HUES64 (cell line): ENCODE measurements at regions not wholly inside any gene's neighbourhood (a gene's known extent, or its start where the extent isn't known, plus 50 kb on each side); places are given as distances from the start of the nearest gene placed in this dataset.

ENCODE experiments used
- H3K27ac ChIP-seq: 2 replicates; pipeline ENCODE4 v1.7.0; 2013; ENCODE audit warnings: low read depth, low read length, inconsistent platforms
- H3K27me3 ChIP-seq: 2 replicates; pipeline ENCODE4 v1.6.1; 2013; ENCODE audit warnings: mild to moderate bottlenecking, low read length; ENCODE audit not compliant: insufficient read depth
- H3K36me3 ChIP-seq: 2 replicates; pipeline ENCODE4 v1.6.1; 2013; ENCODE audit warnings: mild to moderate bottlenecking, low read length; ENCODE audit not compliant: insufficient read depth
- H3K4me1 ChIP-seq: 2 replicates; pipeline ENCODE4 v1.6.1; 2013; ENCODE audit warnings: mild to moderate bottlenecking, low read length, moderate library complexity; ENCODE audit not compliant: insufficient read depth
- H3K4me3 ChIP-seq: 2 replicates; pipeline ENCODE4 v1.5.1; 2013; ENCODE audit warnings: mild to moderate bottlenecking, low read length, moderate library complexity
- H3K9ac ChIP-seq: 2 replicates; pipeline ENCODE4 v1.6.1; 2013; ENCODE audit warnings: mild to moderate bottlenecking, low read depth, low read length
- H3K9me3 ChIP-seq: 2 replicates; pipeline ENCODE4 v1.6.1; 2013; ENCODE audit warnings: low read depth, low read length; ENCODE audit not compliant: insufficient read depth
- WGBS: fragments of 150-250, 120-280 bp; methylation state at CpG from one replicate; pipeline ENCODE4 v1.1.7; 2013; ENCODE audit warnings: missing lambda C conversion rate; 5-methylcytosine and 5-hydroxymethylcytosine counted together

- 97% methylated on average over 1 of the region's 1 CpG for WGBS
- H3K36me3 ChIP-seq = no peaks in the 10 kb centered on the region
- H3K9me3 ChIP-seq = no peaks in the 10 kb centered on the region
- H3K27me3 ChIP-seq = no peaks in the 10 kb centered on the region
- no peaks in the 10 kb centered on the region for H3K4me1 ChIP-seq
- no peak overlapping the region for H3K4me3 ChIP-seq
- no peak overlapping the region for H3K27ac ChIP-seq
- no peak overlapping the region for H3K9ac ChIP-seq
These were observed 335.0 kb downstream of the BCL11B start for GRCh38 chr14:98937021-98937420.

- H3K9ac ChIP-seq = no peak overlapping the region
- no peaks in the 10 kb centered on the region for H3K36me3 ChIP-seq
- 98% methylated on average over 6 of the region's 6 CpGs for WGBS
- no peaks in the 10 kb centered on the region for H3K9me3 ChIP-seq
- no peak overlapping the region for H3K27ac ChIP-seq
- no peaks in the 10 kb centered on the region for H3K27me3 ChIP-seq
- H3K4me1 ChIP-seq = no peaks in the 10 kb centered on the region
- no peak overlapping the region for H3K4me3 ChIP-seq
These were observed 334.1 kb downstream of the BCL11B start for GRCh38 chr14:98937712-98938505.

- no peak overlapping the region for H3K4me3 ChIP-seq
- H3K9me3 ChIP-seq = no peaks in the 10 kb centered on the region
- H3K27me3 ChIP-seq = no peaks in the 10 kb centered on the region
- no peaks in the 10 kb centered on the region for H3K36me3 ChIP-seq
- H3K27ac ChIP-seq = no peak overlapping the region
- H3K4me1 ChIP-seq = no peaks in the 10 kb centered on the region
- H3K9ac ChIP-seq = no peak overlapping the region
- 97% methylated on average over 5 of the region's 5 CpGs for WGBS
These were observed 331.1 kb downstream of the BCL11B start for GRCh38 chr14:98940693-98941437.

DNA sequence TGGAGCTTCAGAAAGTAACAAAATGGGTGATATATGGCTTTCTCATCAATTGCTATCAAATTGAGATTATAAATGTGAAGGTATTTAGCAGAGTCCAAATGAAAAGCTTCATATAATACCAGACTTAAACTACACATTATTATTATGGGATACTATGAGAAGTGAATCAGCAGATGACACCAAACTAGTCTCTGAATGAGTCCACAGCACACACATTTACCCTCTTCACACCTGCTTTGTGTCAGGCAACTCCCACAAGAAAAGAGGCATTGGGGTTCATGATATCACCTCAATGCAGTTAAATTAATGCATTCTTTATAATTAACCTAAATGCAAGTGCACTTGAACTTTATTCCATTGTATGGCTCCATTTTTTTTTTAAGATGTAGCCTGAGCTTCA is 330.5 kb downstream of the BCL11B start:
- Histone ChIP-seq H3K4me3 (no peak overlapping the region), H3K36me3 (no peaks in the 10 kb centered on the region), H3K9me3 (no peaks in the 10 kb centered on the region), H3K4me1 (no peaks in the 10 kb centered on the region), H3K27me3 (no peaks in the 10 kb centered on the region), H3K9ac (no peak overlapping the region), H3K27ac (no peak overlapping the region)

- H3K4me3 ChIP-seq = no peak overlapping the region
- H3K4me1 ChIP-seq = 0 out of 2 replicates have a peak, but pooled peaks cover 4% of the 10 kb centered on the region
- H3K27me3 ChIP-seq = no peaks in the 10 kb centered on the region
- no peak overlapping the region for H3K27ac ChIP-seq
- H3K9me3 ChIP-seq = no peaks in the 10 kb centered on the region
- WGBS = 96% methylated on average over 6 of the region's 6 CpGs
- H3K36me3 ChIP-seq = no peaks in the 10 kb centered on the region
- no peak overlapping the region for H3K9ac ChIP-seq
These were observed 328.1 kb downstream of the BCL11B start for GRCh38 chr14:98943907-98944306.

- no peaks in the 10 kb centered on the region for H3K9me3 ChIP-seq
- H3K27me3 ChIP-seq = no peaks in the 10 kb centered on the region
- H3K4me1 ChIP-seq = 0 out of 2 replicates have a peak, but pooled peaks cover 9% of the 10 kb centered on the region
- no peaks in the 10 kb centered on the region for H3K36me3 ChIP-seq
- H3K4me3 ChIP-seq = no peak overlapping the region
- 98% methylated on average over 3 of the region's 5 CpGs for WGBS
- H3K9ac ChIP-seq = no peak overlapping the region
- H3K27ac ChIP-seq = no peak overlapping the region
These were observed 327.0 kb downstream of the BCL11B start for GRCh38 chr14:98944989-98945388.

DNA sequence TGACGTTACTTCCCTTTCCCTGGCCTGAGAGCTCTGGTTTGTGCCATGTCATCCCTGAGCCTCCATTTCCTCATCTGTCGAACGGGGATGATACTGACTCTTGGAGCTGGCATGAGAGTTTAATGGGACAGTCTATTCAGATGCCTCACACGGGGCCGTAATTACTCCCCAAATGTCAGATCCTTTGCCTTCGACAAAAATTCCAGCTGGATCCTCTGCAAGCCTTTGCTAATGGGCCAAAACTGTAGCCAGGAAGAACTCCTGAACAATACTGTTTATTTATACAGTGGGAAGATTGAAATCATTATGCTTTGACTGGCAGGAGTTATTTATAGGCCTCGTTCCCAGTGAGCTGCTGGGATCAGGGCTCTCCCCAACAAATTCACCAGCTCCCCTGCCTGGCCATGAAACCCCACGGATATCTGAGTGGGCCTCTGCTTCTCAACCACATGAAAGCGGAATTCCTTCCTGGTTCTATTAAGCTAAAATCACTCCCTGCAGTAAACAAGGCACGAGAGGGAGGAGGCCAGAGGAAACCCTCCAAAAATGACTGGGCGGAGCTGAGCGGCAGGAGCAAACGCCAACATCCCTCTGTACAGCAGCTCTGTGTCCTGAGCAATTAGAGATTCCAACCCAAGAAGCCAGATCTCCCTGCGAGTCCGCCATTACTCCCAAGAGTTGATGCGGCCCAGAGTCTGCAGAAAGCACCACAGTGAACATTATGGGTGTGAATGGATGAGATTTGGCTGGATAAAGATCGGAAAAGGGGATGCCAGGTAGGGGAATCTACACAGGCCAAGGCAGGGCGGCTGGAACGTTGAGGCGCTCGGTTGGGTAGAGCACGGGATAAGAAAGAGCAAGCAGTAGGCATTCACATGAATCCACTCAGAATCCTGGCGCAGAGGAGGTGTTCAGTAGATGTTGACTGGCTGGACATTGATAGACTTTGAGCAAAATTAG is 326.1 kb downstream of the BCL11B start:
- WGBS = 93% methylated on average over 23 of the region's 23 CpGs
- no peaks in the 10 kb centered on the region for H3K9me3 ChIP-seq
- 0 out of 2 replicates have a peak, but pooled peaks cover 9% of the 10 kb centered on the region for H3K4me1 ChIP-seq
- H3K36me3 ChIP-seq = no peaks in the 10 kb centered on the region
- no peak overlapping the region for H3K4me3 ChIP-seq
- no peak overlapping the region for H3K9ac ChIP-seq
- H3K27ac ChIP-seq = no peak overlapping the region
- H3K27me3 ChIP-seq = no peaks in the 10 kb centered on the region

DNA sequence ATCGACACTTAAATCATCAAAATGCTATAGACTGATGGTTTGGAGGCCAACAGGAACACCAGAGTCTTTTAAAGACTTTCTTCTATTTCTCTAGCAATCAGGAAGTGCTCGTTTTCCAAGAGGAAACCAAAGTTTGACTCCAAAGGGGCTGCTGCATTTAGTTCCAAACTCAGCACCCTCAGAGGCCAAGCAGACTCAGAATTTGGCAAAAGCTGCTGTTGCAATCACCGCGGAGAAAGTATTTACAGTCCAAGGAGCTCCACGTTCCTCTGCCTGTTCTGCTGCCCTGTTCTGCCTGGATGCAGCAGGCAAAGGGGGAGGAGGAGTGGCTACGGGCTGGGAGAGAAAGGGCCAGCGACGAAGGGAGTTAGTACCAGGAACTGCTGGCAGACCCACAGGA is 325.1 kb downstream of the BCL11B start:
- H3K36me3 ChIP-seq = no peaks in the 10 kb centered on the region
- no peaks in the 10 kb centered on the region for H3K9me3 ChIP-seq
- H3K9ac ChIP-seq = no peak overlapping the region
- no peak overlapping the region for H3K27ac ChIP-seq
- H3K4me3 ChIP-seq = no peak overlapping the region
- H3K4me1 ChIP-seq = 0 out of 2 replicates have a peak, but pooled peaks cover 9% of the 10 kb centered on the region
- no peaks in the 10 kb centered on the region for H3K27me3 ChIP-seq
- 69% methylated on average over 8 of the region's 8 CpGs for WGBS

GRCh38 chr14:98947911-98948595 is 323.9 kb downstream of the BCL11B start:
- Histone ChIP-seq H3K9ac (no peak overlapping the region), H3K27me3 (no peaks in the 10 kb centered on the region), H3K4me3 (no peak overlapping the region), H3K27ac (no peak overlapping the region), H3K9me3 (no peaks in the 10 kb centered on the region), H3K36me3 (no peaks in the 10 kb centered on the region), H3K4me1 (0 out of 2 replicates have a peak, but pooled peaks cover 9% of the 10 kb centered on the region)
- 94% methylated on average over 8 of the region's 8 CpGs for WGBS

DNA sequence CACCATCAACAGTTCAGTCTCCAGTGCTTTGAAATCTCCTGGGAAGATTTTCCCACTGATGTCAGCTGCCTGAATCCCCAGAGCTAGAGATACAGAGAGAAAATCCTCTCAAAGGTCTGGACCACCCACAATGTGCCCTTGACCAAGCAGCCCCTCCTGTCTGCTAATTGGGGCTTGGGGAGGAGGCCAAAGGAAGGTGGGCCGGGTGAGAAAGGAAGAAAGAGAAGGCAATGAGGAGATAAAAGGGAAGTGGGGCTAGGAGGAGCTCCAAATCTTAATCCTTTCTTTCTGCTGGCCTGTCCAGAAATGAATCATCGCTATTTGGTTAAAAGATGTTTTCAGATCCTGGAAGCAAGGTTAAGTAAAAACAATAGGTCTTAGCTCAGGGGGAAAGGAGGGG is 322.9 kb downstream of the BCL11B start:
- 0 out of 2 replicates have a peak, but pooled peaks cover 9% of the 10 kb centered on the region for H3K4me1 ChIP-seq
- H3K27ac ChIP-seq = no peak overlapping the region
- H3K36me3 ChIP-seq = no peaks in the 10 kb centered on the region
- no peak overlapping the region for H3K9ac ChIP-seq
- H3K9me3 ChIP-seq = no peaks in the 10 kb centered on the region
- no peak overlapping the region for H3K4me3 ChIP-seq
- H3K27me3 ChIP-seq = no peaks in the 10 kb centered on the region
- 81% methylated on average over 2 of the region's 2 CpGs for WGBS
